NCI-H748 (cell line): ENCODE measurements at regions not wholly inside any gene's neighbourhood (a gene's known extent, or its start where the extent isn't known, plus 50 kb on each side); places are given as distances from the start of the nearest gene placed in this dataset.

Experiments
- DNase-seq: peaks from one replicate; lab custom pipeline; 2025; ENCODE audit not compliant: unreplicated experiment; lab: John Stamatoyannopoulos, UW

GRCh38 chr5:105554568-105555169 lies 1992.1 kb upstream of the NUDT12 start:
- DNase-seq, result no peak

GRCh38 chr5:105544300-105544699 lies 1981.7 kb upstream of the NUDT12 start:
- peak; percentile 58 for DNase-seq

GRCh38 chr5:105536675-105537074 lies 1974.1 kb upstream of the NUDT12 start:
- no peak for DNase-seq

GRCh38 chr5:105530716-105531261 lies 1968.2 kb upstream of the NUDT12 start:
- DNase-seq, result no peak

GRCh38 chr5:105529851-105530250 lies 1967.3 kb upstream of the NUDT12 start:
- no peak for DNase-seq

- DNase-seq, result no peak
Observed at GRCh38 chr5:105508519-105508918, 1945.9 kb upstream of the NUDT12 start.

GRCh38 chr5:105506692-105507277 lies 1944.2 kb upstream of the NUDT12 start:
- peak; percentile 28 for DNase-seq

- no peak for DNase-seq
Observed at GRCh38 chr5:105503950-105504349, 1941.4 kb upstream of the NUDT12 start.

- peak; percentile 64 for DNase-seq
Observed at GRCh38 chr5:105501315-105501714, 1938.7 kb upstream of the NUDT12 start.

- DNase-seq, result peak; percentile 68
Observed at GRCh38 chr5:105475401-105475800, 1912.8 kb upstream of the NUDT12 start.

- no peak for DNase-seq
Observed at GRCh38 chr5:105462377-105462776, 1899.8 kb upstream of the NUDT12 start.

- peak; percentile 3 for DNase-seq
Observed at GRCh38 chr5:105460721-105461120, 1898.1 kb upstream of the NUDT12 start.

- no peak for DNase-seq
Observed at GRCh38 chr5:105453216-105453807, 1890.7 kb upstream of the NUDT12 start.

GRCh38 chr5:105448271-105448670 lies 1885.7 kb upstream of the NUDT12 start:
- no peak for DNase-seq

- no peak for DNase-seq
Observed at GRCh38 chr5:105430516-105430915, 1867.9 kb upstream of the NUDT12 start.

- no peak for DNase-seq
Observed at GRCh38 chr5:105428451-105429380, 1866.1 kb upstream of the NUDT12 start.

- no peak for DNase-seq
Observed at GRCh38 chr5:105414067-105414466, 1851.5 kb upstream of the NUDT12 start.

- DNase-seq, result no peak
Observed at GRCh38 chr5:105413406-105413990, 1850.9 kb upstream of the NUDT12 start.

- DNase-seq, result no peak
Observed at GRCh38 chr5:105409695-105410094, 1847.1 kb upstream of the NUDT12 start.

GRCh38 chr5:105407200-105407599 lies 1844.6 kb upstream of the NUDT12 start:
- no peak for DNase-seq

- no peak for DNase-seq
Observed at GRCh38 chr5:105397749-105398148, 1835.2 kb upstream of the NUDT12 start.
